ENCODE measurements at regions not wholly inside any gene's neighbourhood (a gene's known extent, or its start where the extent isn't known, plus 50 kb on each side); places are given as distances from the start of the nearest gene placed in this dataset.

DNA sequence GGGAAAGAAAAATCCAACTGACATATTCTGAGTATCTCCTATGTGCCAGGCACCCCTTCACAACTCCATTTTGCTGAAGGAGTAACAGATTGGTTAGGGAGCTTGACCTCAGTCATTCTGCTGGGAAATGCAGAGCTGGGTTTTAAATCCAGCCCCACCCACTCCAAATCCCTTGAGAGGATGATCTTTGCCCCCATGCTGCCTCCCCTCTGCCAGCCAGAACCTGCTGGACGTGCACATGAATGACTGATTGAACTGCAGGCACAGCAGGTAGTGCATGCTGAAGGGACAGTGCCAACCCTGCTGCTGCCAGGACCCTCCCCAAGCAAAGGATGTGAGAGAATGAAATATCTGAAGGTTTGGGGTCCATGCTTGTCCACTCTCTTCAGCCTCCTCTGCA lies 340.9 kb downstream of the BUD13 start:
- TF ChIP-seq EZH2 (IDR thresholded peaks at IDR 0.05) (no peak), CTCF (IDR thresholded peaks at IDR 0.05) (no peak), EZH2phosphoT487 (IDR thresholded peaks at IDR 0.05) (no peak)
